Neural crest cell (in vitro differentiated cells): ENCODE measurements at regions not wholly inside any gene's neighbourhood (a gene's known extent, or its start where the extent isn't known, plus 50 kb on each side); places are given as distances from the start of the nearest gene placed in this dataset.
"Not testable (repeated sequence)": the region's sequence is repeated elsewhere in the genome, so short reads cannot be mapped to it uniquely, and the experiment has no call there.

Source experiments
- DNase-seq: peaks from one replicate; pipeline ENCODE4 v3.0.0; 2021; ENCODE audit warnings: low read depth, mixed read lengths, low spot score
- H3K27ac Mint-ChIP-seq: one replicate; pipeline ENCODE4 v1.8.0; 2021; ENCODE audit warnings: mild to moderate bottlenecking, mixed read lengths; ENCODE audit not compliant: unreplicated experiment
- H3K27me3 Mint-ChIP-seq: 2 replicates; pipeline ENCODE4 v1.8.0; 2021; ENCODE audit warnings: low read depth, mild to moderate bottlenecking, mixed read lengths
- H3K36me3 Mint-ChIP-seq: 2 replicates; pipeline ENCODE4 v1.8.0; 2021; ENCODE audit warnings: low read depth, mild to moderate bottlenecking, mixed read lengths
- H3K4me1 Mint-ChIP-seq: 2 replicates; pipeline ENCODE4 v1.8.0; 2021; ENCODE audit warnings: mixed read lengths
- H3K4me3 Mint-ChIP-seq: one replicate; pipeline ENCODE4 v1.8.0; 2021; ENCODE audit warnings: mild to moderate bottlenecking, mixed read lengths
- H3K9me3 Mint-ChIP-seq: 2 replicates; pipeline ENCODE4 v1.8.0; 2021; ENCODE audit warnings: mixed read lengths
- TF ChIP-seq, protein P1 (sequence below): fragments of 200-600 bp; sonication (generic); conservative IDR thresholded peaks from 2 replicates; pipeline ENCODE4 v1.5.0; 2021; ENCODE audit warnings: antibody characterized with exemption, mild to moderate bottlenecking

DNA sequence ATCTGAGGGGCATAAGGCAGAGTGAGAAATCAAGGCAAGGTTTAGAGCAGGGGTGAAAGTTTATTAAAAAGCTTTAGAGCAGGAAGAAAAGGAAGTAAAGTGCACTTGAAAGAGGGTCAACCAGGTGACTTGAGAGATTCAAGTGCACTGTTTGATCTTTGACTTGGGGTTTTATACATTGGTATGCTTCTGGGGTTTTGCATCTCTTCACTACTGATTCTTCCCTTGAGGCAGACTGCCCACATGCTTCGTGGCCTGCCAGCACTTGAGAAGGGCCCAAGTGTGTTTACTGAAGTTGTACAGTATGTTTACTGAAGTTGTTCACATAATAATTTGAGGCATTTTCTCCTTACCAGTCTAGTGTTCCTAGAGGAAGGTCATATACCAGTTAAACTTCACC is 367.0 kb upstream of the UBE2E2 start:
- peaks cover 7% of the 10 kb centered on the region for H3K27me3 Mint-ChIP-seq
- no peak overlapping the region for H3K27ac Mint-ChIP-seq
- peaks cover 4% of the 10 kb centered on the region for H3K9me3 Mint-ChIP-seq
- no peaks in the 10 kb centered on the region for H3K4me1 Mint-ChIP-seq
- DNase-seq: no peak
- H3K36me3 Mint-ChIP-seq: no peaks in the 10 kb centered on the region
- TF ChIP-seq, protein P1, sequence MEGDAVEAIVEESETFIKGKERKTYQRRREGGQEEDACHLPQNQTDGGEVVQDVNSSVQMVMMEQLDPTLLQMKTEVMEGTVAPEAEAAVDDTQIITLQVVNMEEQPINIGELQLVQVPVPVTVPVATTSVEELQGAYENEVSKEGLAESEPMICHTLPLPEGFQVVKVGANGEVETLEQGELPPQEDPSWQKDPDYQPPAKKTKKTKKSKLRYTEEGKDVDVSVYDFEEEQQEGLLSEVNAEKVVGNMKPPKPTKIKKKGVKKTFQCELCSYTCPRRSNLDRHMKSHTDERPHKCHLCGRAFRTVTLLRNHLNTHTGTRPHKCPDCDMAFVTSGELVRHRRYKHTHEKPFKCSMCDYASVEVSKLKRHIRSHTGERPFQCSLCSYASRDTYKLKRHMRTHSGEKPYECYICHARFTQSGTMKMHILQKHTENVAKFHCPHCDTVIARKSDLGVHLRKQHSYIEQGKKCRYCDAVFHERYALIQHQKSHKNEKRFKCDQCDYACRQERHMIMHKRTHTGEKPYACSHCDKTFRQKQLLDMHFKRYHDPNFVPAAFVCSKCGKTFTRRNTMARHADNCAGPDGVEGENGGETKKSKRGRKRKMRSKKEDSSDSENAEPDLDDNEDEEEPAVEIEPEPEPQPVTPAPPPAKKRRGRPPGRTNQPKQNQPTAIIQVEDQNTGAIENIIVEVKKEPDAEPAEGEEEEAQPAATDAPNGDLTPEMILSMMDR: no peak
- no peak overlapping the region for H3K4me3 Mint-ChIP-seq

DNA sequence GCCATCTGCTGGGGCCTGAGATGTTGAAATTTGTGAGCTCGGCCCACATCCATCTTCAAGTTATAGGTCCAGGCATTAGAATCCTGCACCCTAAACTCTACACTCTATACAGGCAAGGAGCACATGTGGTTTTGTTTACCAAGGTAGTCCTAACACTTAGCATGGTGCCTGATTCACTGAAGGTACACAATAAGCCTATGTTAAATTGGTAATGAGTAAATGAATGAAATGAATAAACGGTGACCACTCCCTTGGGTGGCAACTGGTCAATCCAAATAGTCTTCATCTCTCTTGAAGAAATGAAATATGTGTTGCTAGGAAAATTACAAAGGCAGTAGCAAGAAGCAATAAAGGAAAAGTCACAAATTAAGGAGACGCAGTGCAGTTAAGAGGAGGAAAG is 359.3 kb upstream of the UBE2E2 start:
- no peak for DNase-seq
- TF ChIP-seq, protein P1: no peak
- H3K4me3 Mint-ChIP-seq: no peak overlapping the region
- H3K36me3 Mint-ChIP-seq: no peaks in the 10 kb centered on the region
- H3K27me3 Mint-ChIP-seq: no peaks in the 10 kb centered on the region
- H3K9me3 Mint-ChIP-seq: peaks cover 5% of the 10 kb centered on the region
- H3K4me1 Mint-ChIP-seq: no peaks in the 10 kb centered on the region
- no peak overlapping the region for H3K27ac Mint-ChIP-seq

DNA sequence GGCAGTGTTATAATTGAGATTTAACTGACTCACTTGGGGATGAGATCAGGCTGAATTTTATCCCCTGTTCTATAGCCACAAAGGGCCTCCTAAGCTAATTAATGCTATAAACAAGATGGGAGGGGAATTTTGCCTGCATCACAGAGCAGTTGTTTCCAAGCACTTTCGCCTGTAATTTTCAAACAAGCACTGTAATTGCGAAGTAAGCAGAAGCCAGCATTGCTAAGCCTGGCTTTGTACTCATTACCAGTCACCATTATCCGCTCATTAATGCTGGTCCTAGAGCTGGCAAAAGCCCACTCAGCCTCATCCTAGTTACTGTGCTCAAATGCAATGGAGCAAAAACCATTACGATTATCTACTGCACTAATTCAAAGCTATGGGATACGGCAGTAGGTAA is 356.6 kb upstream of the UBE2E2 start:
- Mint-ChIP-seq H3K36me3 (no peaks in the 10 kb centered on the region), H3K27me3 (no peaks in the 10 kb centered on the region), H3K9me3 (no peaks in the 10 kb centered on the region), H3K27ac (no peak overlapping the region), H3K4me1 (no peaks in the 10 kb centered on the region), H3K4me3 (no peak overlapping the region)
- TF ChIP-seq, protein P1: no peak
- DNase-seq: no peak

DNA sequence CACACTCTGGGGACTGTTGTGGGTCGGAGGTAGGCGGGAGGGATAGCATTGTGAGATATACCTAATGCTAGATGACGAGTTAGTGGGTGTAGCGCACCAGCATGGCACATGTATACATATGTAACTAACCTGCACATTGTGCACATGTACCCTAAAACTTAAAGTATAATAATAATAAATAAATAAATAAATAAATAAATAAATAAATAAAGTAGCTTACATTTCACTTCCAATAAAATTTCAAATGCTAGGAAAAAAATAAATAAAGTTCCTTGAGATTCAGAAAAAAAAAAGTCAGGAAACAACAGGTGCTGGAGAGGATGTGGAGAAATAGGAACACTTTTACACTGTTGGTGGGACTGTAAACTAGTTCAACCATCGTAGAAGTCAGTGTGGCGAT is 353.5 kb upstream of the UBE2E2 start:
- not testable (repeated sequence) for H3K4me3 Mint-ChIP-seq, H3K27ac Mint-ChIP-seq, DNase-seq, H3K36me3 Mint-ChIP-seq, H3K27me3 Mint-ChIP-seq, H3K9me3 Mint-ChIP-seq, H3K4me1 Mint-ChIP-seq

DNA sequence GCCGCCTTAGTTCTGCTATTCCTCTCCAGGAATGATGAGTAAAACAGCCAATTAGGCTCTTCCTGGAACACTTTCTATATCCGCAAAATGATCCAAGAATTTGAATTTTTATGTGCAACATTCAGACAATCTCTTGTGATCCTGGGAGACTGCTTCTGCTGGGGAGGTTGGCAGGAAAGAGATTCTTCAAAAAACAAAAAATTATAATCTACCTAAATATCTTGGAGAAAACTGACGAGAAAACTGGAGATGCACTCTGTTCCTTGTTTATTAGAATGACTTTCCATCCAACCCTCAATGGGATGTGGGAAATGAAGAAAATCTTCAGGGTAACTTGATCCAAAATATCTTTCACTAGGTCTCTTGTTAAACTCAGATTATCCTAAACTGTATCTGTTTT is 346.3 kb upstream of the UBE2E2 start:
- no peaks in the 10 kb centered on the region for H3K27me3 Mint-ChIP-seq
- TF ChIP-seq, protein P1: no peak
- H3K27ac Mint-ChIP-seq: no peak overlapping the region
- H3K4me3 Mint-ChIP-seq: no peak overlapping the region
- no peak for DNase-seq
- no peaks in the 10 kb centered on the region for H3K4me1 Mint-ChIP-seq
- H3K36me3 Mint-ChIP-seq: no peaks in the 10 kb centered on the region
- H3K9me3 Mint-ChIP-seq: no peaks in the 10 kb centered on the region

DNA sequence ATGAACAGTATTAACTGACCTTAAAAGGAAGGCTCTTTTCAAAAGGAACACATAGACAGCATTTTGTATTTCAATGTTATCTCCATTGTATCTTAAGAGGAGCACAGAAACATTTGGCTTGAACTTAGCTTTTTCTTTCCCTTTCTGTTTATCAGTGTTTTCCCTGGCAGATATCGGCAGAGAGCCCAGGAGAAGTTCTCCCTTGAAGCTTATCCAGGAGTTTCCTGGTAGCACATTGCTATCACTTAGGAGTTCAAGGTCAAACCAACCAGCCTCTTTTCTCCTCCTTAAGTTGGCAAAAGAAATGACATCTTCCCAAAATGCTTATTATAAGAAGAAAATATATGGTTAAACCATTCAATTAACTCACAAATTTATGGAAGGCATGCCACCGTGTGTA is 344.6 kb upstream of the UBE2E2 start:
- Mint-ChIP-seq H3K27me3 (no peaks in the 10 kb centered on the region), H3K4me3 (no peak overlapping the region), H3K36me3 (no peaks in the 10 kb centered on the region), H3K27ac (no peak overlapping the region), H3K9me3 (no peaks in the 10 kb centered on the region), H3K4me1 (peaks cover 7% of the 10 kb centered on the region)
- TF ChIP-seq, protein P1: no peak
- DNase-seq: no peak
